Lung (tissue), 11 donors: ENCODE measurements at regions not wholly inside any gene's neighbourhood (a gene's known extent, or its start where the extent isn't known, plus 50 kb on each side); places are given as distances from the start of the nearest gene placed in this dataset.

ENCODE experiments used
- ATAC-seq: fragments of 200-7000 bp; cut with Tn5 transposase; one replicate; pipeline ENCODE4 v1.9.1; 2020; ENCODE audit warnings: moderate number of reproducible peaks; ENCODE audit not compliant: insufficient read depth, low FRiP score
- DNase-seq, 3 donors: peaks; one replicate each; pipeline ENCODE4 v3.0.0-alpha.2; 2013 to 2017
- H3K27ac ChIP-seq, 2 donors: one replicate each; pipeline ENCODE4 v1.5.1; 2013; ENCODE audit warnings: mild to moderate bottlenecking in 2 of 2, moderate library complexity in 2 of 2, control low read depth in 1 of 2, inconsistent platforms in 1 of 2, low read depth in 1 of 2, low read length in 1 of 2
- H3K27me3 ChIP-seq, 3 donors: one replicate each; pipeline ENCODE4 v1.5.1; 2013; ENCODE audit warnings: low read length in 2 of 3; ENCODE audit not compliant: control insufficient read depth in 3 of 3, insufficient read depth in 3 of 3
- H3K36me3 ChIP-seq, 4 donors: one replicate each; pipeline ENCODE4 v1.5.1; 2013; ENCODE audit warnings: low read length in 4 of 4, mild to moderate bottlenecking in 1 of 4, moderate library complexity in 1 of 4; ENCODE audit not compliant: control insufficient read depth in 4 of 4, insufficient read depth in 4 of 4
- H3K4me1 ChIP-seq, 5 donors: one replicate each; pipeline ENCODE4 v1.5.1; 2013; ENCODE audit warnings: low read length in 5 of 5, mild to moderate bottlenecking in 2 of 5, moderate library complexity in 1 of 5; ENCODE audit not compliant: control insufficient read depth in 5 of 5, insufficient read depth in 5 of 5
- H3K4me3 ChIP-seq: one replicate; pipeline ENCODE4 v1.5.1; 2013; ENCODE audit warnings: mild to moderate bottlenecking, control low read depth, moderate library complexity
- H3K9ac ChIP-seq, 2 donors: one replicate each; pipeline ENCODE4 v1.5.1; 2013; ENCODE audit warnings: low read length in 2 of 2, control low read depth in 1 of 2; ENCODE audit not compliant: insufficient read depth in 1 of 2
- H3K9me3 ChIP-seq, 4 donors: one replicate each; pipeline ENCODE4 v1.5.1; 2013; ENCODE audit warnings: low read length in 3 of 4, mild to moderate bottlenecking in 1 of 4, moderate library complexity in 1 of 4; ENCODE audit not compliant: control insufficient read depth in 4 of 4, insufficient read depth in 3 of 4
- CTCF ChIP-seq: IDR thresholded peaks from 2 replicates; pipeline ENCODE4 v1.5.1; 2012; ENCODE audit warnings: mild to moderate bottlenecking; ENCODE audit errors: control extremely low read depth, extremely low read depth
- WGBS, 2 donors: extraction: QIAGEN DNeasy Blood & Tissue Kit; methylation state at CpG; one replicate each; pipeline ENCODE4 v1.1.7; 2013; 5-methylcytosine and 5-hydroxymethylcytosine counted together
- donor health status: control.
- donor health status: control.
- donor health status: Bipolar disorder and iron deficiency.
- donor health status: healthy.
- donor health status: DM: yes; HTN: yes; CAD: no.

GRCh38 chr16:14354561-14355351 lies 275.3 kb downstream of the PARN start:
- 44 to 50% methylated on average over 10 of the region's 10 CpGs for WGBS, 2 donors
- TF ChIP-seq CTCF, result no peak
- ATAC-seq, result peak; percentile 41

GRCh38 chr16:14353340-14353739 lies 276.7 kb downstream of the PARN start:
- Histone ChIP-seq H3K9ac (no peak overlapping the region), H3K27ac (no peak overlapping the region), H3K4me1 (no peaks in the 10 kb centered on the region), H3K36me3 (no peaks in the 10 kb centered on the region), H3K9me3 (no peaks in the 10 kb centered on the region), H3K4me3 (no peak overlapping the region), H3K27me3 (peaks cover 0 to 3% (median 0%) of the 10 kb centered on the region in 3 donors)
- DNase-seq (no peak), ATAC-seq (no peak)
- no peak for TF ChIP-seq CTCF
- 58 to 62% methylated on average over 6 of the region's 6 CpGs for WGBS, 2 donors

More at GRCh38 chr16:14354561-14355351, 275.3 kb downstream of the PARN start:
- peak in 1 of 3 donors; percentile 20 for DNase-seq
- Histone ChIP-seq H3K9me3 (no peaks in the 10 kb centered on the region), H3K27ac (no peak overlapping the region), H3K4me3 (no peak overlapping the region), H3K27me3 (peaks cover 0 to 3% (median 0%) of the 10 kb centered on the region in 3 donors), H3K36me3 (no peaks in the 10 kb centered on the region), H3K9ac (no peak overlapping the region), H3K4me1 (no peaks in the 10 kb centered on the region)

- Histone ChIP-seq H3K27ac (no peak overlapping the region), H3K9ac (no peak overlapping the region), H3K4me1 (peaks cover 0 to 8% (median 0%) of the 10 kb centered on the region in 5 donors), H3K4me3 (no peak overlapping the region), H3K36me3 (no peaks in the 10 kb centered on the region), H3K27me3 (no peaks in the 10 kb centered on the region), H3K9me3 (no peaks in the 10 kb centered on the region)
- ATAC-seq (no peak), DNase-seq (no peak)
- WGBS, 2 donors, result 82 to 90% methylated on average over 6 of the region's 6 CpGs
- TF ChIP-seq CTCF, result no peak
Observed at GRCh38 chr16:14351647-14352046, 278.4 kb downstream of the PARN start.

- peaks cover 0 to 8% (median 0%) of the 10 kb centered on the region in 5 donors for H3K4me1 ChIP-seq
- WGBS, 2 donors, result 64 to 84% methylated on average over 8 of the region's 8 CpGs
- H3K4me3 ChIP-seq, result no peak overlapping the region
- no peak overlapping the region for H3K27ac ChIP-seq
- no peak for TF ChIP-seq CTCF
- no peak for ATAC-seq
- H3K9ac ChIP-seq, result no peak overlapping the region
- H3K36me3 ChIP-seq, result no peaks in the 10 kb centered on the region
- H3K9me3 ChIP-seq, result peaks cover 0 to 6% (median 2%) of the 10 kb centered on the region in 4 donors
- H3K27me3 ChIP-seq, result no peaks in the 10 kb centered on the region
- no peak for DNase-seq
Observed at GRCh38 chr16:14350626-14351025, 279.4 kb downstream of the PARN start.
